OCI-LY3 (cell line): ENCODE measurements at regions not wholly inside any gene's neighbourhood (a gene's known extent, or its start where the extent isn't known, plus 50 kb on each side); places are given as distances from the start of the nearest gene placed in this dataset.

Experiments
- H2AFZ ChIP-seq: fragments of 200-600, 300-600 bp; shearing (Covaris generic); 2 replicates; pipeline ENCODE4 v1.6.0; 2014; ENCODE audit warnings: antibody characterized with exemption, low read depth, low read length
- H3K27ac ChIP-seq: fragments of 200-600, 300-600 bp; sonication (generic); 2 replicates; pipeline ENCODE4 v1.5.1; 2014; ENCODE audit warnings: mild to moderate bottlenecking, low read length, moderate library complexity, mixed read lengths
- H3K27me3 ChIP-seq: fragments of 200-600, 300-600 bp; sonication (generic); 2 replicates; pipeline ENCODE4 v1.6.1; 2014; ENCODE audit warnings: low read depth, low read length, mixed read lengths
- H3K36me3 ChIP-seq: fragments of 200-600, 300-600 bp; sonication (generic); replicated peaks from 2 replicates; pipeline ENCODE3; 2014; ENCODE audit warnings: low read depth, low read length, mixed read lengths
- H3K4me1 ChIP-seq: fragments of 300-600, 200-600 bp; sonication (generic); 2 replicates; pipeline ENCODE4 v1.6.1; 2014; ENCODE audit warnings: low read length, mixed read lengths
- H3K4me2 ChIP-seq: fragments of 200-600, 300-600 bp; sonication (generic); 2 replicates; pipeline ENCODE4 v1.6.1; 2014; ENCODE audit warnings: low read length, mixed read lengths
- H3K4me3 ChIP-seq: fragments of 300-600, 200-600 bp; sonication (generic); 2 replicates; pipeline ENCODE4 v1.5.1; 2014; ENCODE audit warnings: antibody characterized with exemption, mild to moderate bottlenecking, low read length, moderate library complexity
- H3K79me2 ChIP-seq: fragments of 300-600, 200-600 bp; shearing (Covaris generic); 2 replicates; pipeline ENCODE4 v1.6.1; 2014; ENCODE audit warnings: mild to moderate bottlenecking, low read length, mixed read lengths
- H3K9ac ChIP-seq: fragments of 300-600, 200-600 bp; shearing (Covaris generic); 2 replicates; pipeline ENCODE4 v1.6.0; 2014; ENCODE audit warnings: mild to moderate bottlenecking, low read length, moderate library complexity
- H3K9me3 ChIP-seq: fragments of 200-600, 300-600 bp; shearing (Covaris generic); 2 replicates; pipeline ENCODE4 v1.6.1; 2014; ENCODE audit warnings: low read length, mixed read lengths; ENCODE audit not compliant: insufficient read depth
- H4K20me1 ChIP-seq: fragments of 200-600, 300-600 bp; sonication (generic); 2 replicates; pipeline ENCODE4 v1.6.1; 2016; ENCODE audit warnings: low read length, mixed read lengths; ENCODE audit not compliant: insufficient read depth
- EZH2phosphoT487 ChIP-seq: fragments of 200-600 bp; shearing (Covaris generic); IDR thresholded peaks from 2 replicates; pipeline ENCODE4 v1.6.1; 2018; ENCODE audit warnings: antibody characterized with exemption, mixed run types, low read depth
- TF ChIP-seq, protein P1 (sequence below): fragments of 200-600, 300-600 bp; sonication (generic); IDR thresholded peaks from 2 replicates; pipeline ENCODE4 v1.5.1; 2014; ENCODE audit warnings: antibody characterized with exemption, low read length, low read depth

DNA sequence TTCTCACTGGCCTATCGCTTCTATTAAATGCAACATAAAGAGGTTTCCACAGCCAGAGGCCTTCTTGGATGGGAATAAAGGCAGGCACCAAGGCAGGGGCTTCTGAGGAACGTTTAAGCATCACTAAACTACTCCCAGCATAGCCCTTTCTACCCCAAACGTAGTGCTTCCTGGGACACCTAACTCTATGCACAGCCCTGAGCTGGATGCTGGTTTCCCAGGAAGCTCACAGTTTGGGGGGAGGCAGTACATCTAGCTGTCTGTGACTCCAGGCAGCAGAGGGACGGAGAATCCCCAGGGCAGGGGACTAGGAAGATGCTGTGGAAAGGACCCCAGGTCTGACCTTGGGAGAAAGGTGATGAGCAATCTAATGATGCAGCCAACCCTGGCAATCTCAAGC is 192.8 kb upstream of the ZMIZ1 start:
- H3K79me2 ChIP-seq = no peaks in the 10 kb centered on the region
- H3K4me2 ChIP-seq = no peak overlapping the region
- H4K20me1 ChIP-seq = no peaks in the 10 kb centered on the region
- no peak overlapping the region for H3K9ac ChIP-seq
- H3K4me1 ChIP-seq = no peaks in the 10 kb centered on the region
- H2AFZ ChIP-seq = no peak overlapping the region
- H3K4me3 ChIP-seq = no peak overlapping the region
- H3K27me3 ChIP-seq = no peaks in the 10 kb centered on the region
- TF ChIP-seq, protein P1, sequence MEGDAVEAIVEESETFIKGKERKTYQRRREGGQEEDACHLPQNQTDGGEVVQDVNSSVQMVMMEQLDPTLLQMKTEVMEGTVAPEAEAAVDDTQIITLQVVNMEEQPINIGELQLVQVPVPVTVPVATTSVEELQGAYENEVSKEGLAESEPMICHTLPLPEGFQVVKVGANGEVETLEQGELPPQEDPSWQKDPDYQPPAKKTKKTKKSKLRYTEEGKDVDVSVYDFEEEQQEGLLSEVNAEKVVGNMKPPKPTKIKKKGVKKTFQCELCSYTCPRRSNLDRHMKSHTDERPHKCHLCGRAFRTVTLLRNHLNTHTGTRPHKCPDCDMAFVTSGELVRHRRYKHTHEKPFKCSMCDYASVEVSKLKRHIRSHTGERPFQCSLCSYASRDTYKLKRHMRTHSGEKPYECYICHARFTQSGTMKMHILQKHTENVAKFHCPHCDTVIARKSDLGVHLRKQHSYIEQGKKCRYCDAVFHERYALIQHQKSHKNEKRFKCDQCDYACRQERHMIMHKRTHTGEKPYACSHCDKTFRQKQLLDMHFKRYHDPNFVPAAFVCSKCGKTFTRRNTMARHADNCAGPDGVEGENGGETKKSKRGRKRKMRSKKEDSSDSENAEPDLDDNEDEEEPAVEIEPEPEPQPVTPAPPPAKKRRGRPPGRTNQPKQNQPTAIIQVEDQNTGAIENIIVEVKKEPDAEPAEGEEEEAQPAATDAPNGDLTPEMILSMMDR = no peak
- no peak for TF ChIP-seq EZH2phosphoT487
- H3K9me3 ChIP-seq = no peaks in the 10 kb centered on the region; the same call in 1 of the 2 replicates
- H3K36me3 ChIP-seq = no peaks in the 10 kb centered on the region
- H3K27ac ChIP-seq = no peak overlapping the region

DNA sequence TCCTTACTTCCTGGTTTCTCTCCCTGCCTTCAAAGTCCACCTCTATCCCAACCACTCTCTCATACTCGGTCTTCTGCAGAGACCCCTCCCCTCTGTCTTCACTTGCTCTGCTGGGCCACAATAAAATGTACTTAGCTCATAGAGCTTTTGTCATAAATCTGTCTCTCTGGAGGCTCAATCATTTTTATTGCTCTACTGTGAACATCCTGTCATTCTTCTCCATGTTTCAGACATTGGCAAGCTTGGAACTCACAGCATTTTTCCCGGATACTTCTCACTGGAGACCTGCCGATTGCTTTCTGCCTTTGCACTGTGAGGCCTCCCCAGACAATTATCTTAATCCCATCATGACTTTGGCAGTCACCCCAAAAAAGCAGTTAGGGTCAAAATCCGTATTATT is 192.3 kb upstream of the ZMIZ1 start:
- Histone ChIP-seq H3K36me3 (no peaks in the 10 kb centered on the region), H3K79me2 (no peaks in the 10 kb centered on the region), H4K20me1 (no peaks in the 10 kb centered on the region), H3K4me1 (no peaks in the 10 kb centered on the region), H3K4me2 (no peak overlapping the region), H3K9me3 (no peaks in the 10 kb centered on the region; the same call in 1 of the 2 replicates), H2AFZ (no peak overlapping the region), H3K27ac (no peak overlapping the region), H3K27me3 (no peaks in the 10 kb centered on the region), H3K4me3 (no peak overlapping the region), H3K9ac (no peak overlapping the region)
- no peak for TF ChIP-seq EZH2phosphoT487
- TF ChIP-seq, protein P1 = no peak

DNA sequence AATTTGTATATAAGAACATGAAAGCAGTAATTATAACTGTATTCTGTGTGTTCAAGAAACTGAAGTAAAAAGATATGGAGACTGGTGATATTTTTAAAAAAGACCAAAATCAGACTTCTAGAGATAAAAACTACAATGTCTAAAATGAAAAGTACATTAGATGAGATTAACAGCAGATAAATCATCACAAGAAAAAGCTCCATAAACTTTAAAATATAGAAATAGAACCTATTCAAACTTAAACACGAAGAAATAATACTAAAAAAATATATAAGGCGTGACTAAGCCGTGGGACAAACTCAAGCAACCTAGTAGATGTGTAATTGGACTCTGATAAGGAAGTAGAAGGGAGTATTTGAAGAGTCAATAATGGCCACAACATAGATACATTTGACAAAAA is 189.1 kb upstream of the ZMIZ1 start:
- H3K4me1 ChIP-seq = no peaks in the 10 kb centered on the region
- no peak overlapping the region for H3K4me2 ChIP-seq
- H3K4me3 ChIP-seq = no peak overlapping the region
- no peaks in the 10 kb centered on the region; the same call in 1 of the 2 replicates for H3K9me3 ChIP-seq
- H3K27ac ChIP-seq = no peak overlapping the region
- H3K27me3 ChIP-seq = no peaks in the 10 kb centered on the region
- H4K20me1 ChIP-seq = no peaks in the 10 kb centered on the region
- H3K79me2 ChIP-seq = no peaks in the 10 kb centered on the region
- H2AFZ ChIP-seq = no peak overlapping the region
- H3K36me3 ChIP-seq = no peaks in the 10 kb centered on the region
- H3K9ac ChIP-seq = no peak overlapping the region
- TF ChIP-seq EZH2phosphoT487 = no peak
- TF ChIP-seq, protein P1 = no peak

DNA sequence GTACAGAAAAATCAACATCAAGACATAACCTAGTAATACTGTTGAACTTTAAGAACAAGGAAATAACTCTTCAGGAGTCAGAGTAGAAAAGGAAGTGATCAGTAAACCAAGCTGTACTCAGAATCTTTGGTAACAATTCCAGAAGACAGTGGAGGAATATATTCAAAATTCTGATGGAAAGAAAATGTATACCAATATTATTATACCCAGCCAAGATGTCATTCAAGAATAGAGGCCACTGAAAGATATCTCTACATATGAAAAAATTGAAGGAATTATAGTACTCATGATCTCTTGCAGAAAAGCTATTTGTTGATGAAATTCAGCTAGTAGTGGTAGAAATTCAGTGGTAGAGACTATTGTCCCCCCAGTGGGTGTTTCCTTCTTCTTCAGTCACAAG is 182.6 kb upstream of the ZMIZ1 start:
- no peaks in the 10 kb centered on the region for H3K27me3 ChIP-seq
- H3K79me2 ChIP-seq = no peaks in the 10 kb centered on the region
- no peaks in the 10 kb centered on the region for H3K9me3 ChIP-seq
- no peak overlapping the region for H3K27ac ChIP-seq
- H3K4me3 ChIP-seq = no peak overlapping the region
- no peak overlapping the region for H3K4me2 ChIP-seq
- H2AFZ ChIP-seq = no peak overlapping the region
- H3K4me1 ChIP-seq = no peaks in the 10 kb centered on the region
- TF ChIP-seq, protein P1 = no peak
- no peak for TF ChIP-seq EZH2phosphoT487
- H3K36me3 ChIP-seq = no peaks in the 10 kb centered on the region
- no peak overlapping the region for H3K9ac ChIP-seq
- H4K20me1 ChIP-seq = no peaks in the 10 kb centered on the region
